Lower leg skin (tissue), 3 donors: ENCODE measurements at regions not wholly inside any gene's neighbourhood (a gene's known extent, or its start where the extent isn't known, plus 50 kb on each side); places are given as distances from the start of the nearest gene placed in this dataset.

Experiments used
- CTCF ChIP-seq, 3 donors: fragments of 450-650 bp; IDR thresholded peaks; one replicate each; pipeline ENCODE4 v1.5.1; 2016; ENCODE audit warnings: antibody characterized with exemption in 3 of 3, mild to moderate bottlenecking in 3 of 3, moderate library complexity in 2 of 3
- POLR2A ChIP-seq, 2 donors: fragments of 450-650 bp; IDR thresholded peaks; one replicate each; pipeline ENCODE4 v1.6.1; 2016 to 2017; ENCODE audit warnings: antibody characterized with exemption in 2 of 2, mild to moderate bottlenecking in 1 of 2, moderate library complexity in 1 of 2

- TF ChIP-seq CTCF (IDR thresholded peaks at IDR 0.05), result no peak
- TF ChIP-seq POLR2A (IDR thresholded peaks at IDR 0.05), result no peak
These were observed 667.8 kb upstream of the RGMB start for GRCh38 chr5:98105681-98106080.
